GM13977 (cell line): ENCODE measurements at regions not wholly inside any gene's neighbourhood (a gene's known extent, or its start where the extent isn't known, plus 50 kb on each side); places are given as distances from the start of the nearest gene placed in this dataset.
A peak's percentile ranks its signal among the peaks of the same experiment; 100 is the strongest.

Source experiments
- DNase-seq: peaks from one replicate; pipeline ENCODE4 v3.0.0; 2012; ENCODE audit warnings: low spot score
- CTCF ChIP-seq: IDR thresholded peaks from 2 replicates; pipeline ENCODE4 v1.5.1; 2012; ENCODE audit warnings: mild to moderate bottlenecking, control low read depth; ENCODE audit not compliant: insufficient read depth; ENCODE audit errors: extremely low read depth, missing control alignments
- in situ Hi-C: fragments of 300-500 bp; cut with MboI; formaldehyde crosslinking; loops from one replicate; pipeline ENCODE4 v1.12.0; 2022; ENCODE audit warnings: low sequenced_read_pairs, low pct_unique_long_range_greater_than_20kb, mixed read lengths, inconsistent platforms; ENCODE audit not compliant: unreplicated experiment

DNA sequence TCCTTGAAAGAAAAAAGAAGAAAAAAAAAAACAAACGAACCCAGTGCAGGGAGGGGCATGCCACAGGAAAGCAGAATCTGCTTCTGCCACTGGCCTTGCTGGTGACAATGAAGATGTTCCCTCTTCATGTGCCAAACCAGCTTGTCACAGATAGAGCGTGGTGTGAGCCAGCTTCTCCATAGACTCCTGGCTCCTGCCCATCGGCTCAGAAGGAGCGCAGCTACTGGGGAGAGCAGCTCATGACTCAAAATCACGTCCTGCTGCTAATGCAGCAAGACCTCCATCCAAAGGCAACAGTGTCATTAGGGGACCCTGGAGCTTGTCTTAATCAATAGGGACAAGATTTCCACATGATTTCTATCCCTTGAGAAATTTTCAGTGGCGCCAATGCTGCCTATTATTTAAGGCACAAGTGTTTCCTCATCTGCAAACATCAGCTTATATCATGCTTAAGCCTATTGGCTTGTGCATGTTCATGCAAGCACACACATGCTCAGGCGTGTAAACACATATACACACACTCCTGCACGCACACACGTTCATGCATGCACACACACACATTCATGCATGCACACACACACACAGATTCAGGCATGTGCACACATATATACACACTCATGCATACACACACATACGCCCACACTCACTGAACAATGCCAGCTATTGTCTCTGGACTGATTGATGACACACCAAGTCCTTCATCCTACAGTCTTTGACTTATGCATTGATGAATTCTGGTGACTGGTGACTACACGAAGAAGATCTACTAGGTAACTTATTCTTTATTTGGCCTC, 682.0 kb upstream of the ID2 start:
- DNase-seq = no peak
- no peak for TF ChIP-seq CTCF
- in situ Hi-C loops = no loop called here

DNA sequence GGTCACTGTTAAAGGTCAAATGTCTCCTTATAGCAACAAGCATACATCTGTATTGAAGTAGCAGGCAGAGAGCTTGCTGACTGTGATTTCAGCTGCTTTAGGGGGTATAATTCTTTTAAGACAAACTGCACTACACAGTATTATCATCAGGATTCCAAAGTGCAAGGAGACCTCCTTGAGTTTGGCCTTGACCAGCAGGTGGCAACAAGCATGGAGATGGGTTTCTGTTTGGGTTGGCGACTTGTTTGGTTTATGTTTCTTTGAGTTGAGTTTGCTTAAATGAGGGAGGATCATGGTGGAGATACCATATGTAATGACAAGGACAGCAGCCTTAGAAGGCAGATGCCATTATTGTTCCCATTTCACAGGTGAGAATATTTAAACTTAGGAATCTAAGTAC, 681.0 kb upstream of the ID2 start:
- no peak for DNase-seq

GRCh38 chr2:8002765-8003393, 679.0 kb upstream of the ID2 start:
- DNase-seq = peak; percentile 39
- in situ Hi-C loops = no loop called here
- TF ChIP-seq CTCF = no peak

More for the DNA sequence above, 681.0 kb upstream of the ID2 start:
- in situ Hi-C loops = no loop called here
- TF ChIP-seq CTCF = peak; percentile 24

- in situ Hi-C loops = no loop called here
- TF ChIP-seq CTCF = no peak
These were observed 678.3 kb upstream of the ID2 start for GRCh38 chr2:8003462-8004075.

GRCh38 chr2:8004250-8004681, 677.6 kb upstream of the ID2 start:
- in situ Hi-C loops = no loop called here
- peak; percentile 52 for DNase-seq
- no peak for TF ChIP-seq CTCF

More at GRCh38 chr2:8003462-8004075, 678.3 kb upstream of the ID2 start:
- no peak for DNase-seq

DNA sequence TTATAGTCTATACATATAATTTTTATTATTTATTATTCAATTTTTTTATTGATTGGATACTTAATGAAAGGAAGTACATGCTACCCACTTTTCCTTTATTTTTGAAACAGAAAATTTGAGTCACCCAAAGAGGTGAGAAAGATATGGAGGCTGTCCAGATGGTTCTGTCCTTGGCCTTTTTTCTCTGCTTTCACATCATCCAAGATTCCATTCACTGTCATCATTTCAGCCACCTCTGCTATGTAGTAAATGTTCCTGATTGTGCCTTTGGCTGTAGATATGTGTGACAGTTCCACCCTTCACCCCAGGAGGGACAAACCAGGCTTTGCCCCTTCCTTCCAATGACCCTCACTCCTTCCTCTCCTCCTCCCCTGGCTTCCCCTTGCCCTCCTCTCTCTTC, 675.7 kb upstream of the ID2 start:
- in situ Hi-C loops = no loop called here
- TF ChIP-seq CTCF = no peak
- DNase-seq = no peak
